NCI-H748 (cell line): ENCODE measurements at regions not wholly inside any gene's neighbourhood (a gene's known extent, or its start where the extent isn't known, plus 50 kb on each side); places are given as distances from the start of the nearest gene placed in this dataset.

Source experiments
- DNase-seq: peaks from one replicate; lab custom pipeline; 2025; ENCODE audit not compliant: unreplicated experiment; lab: John Stamatoyannopoulos, UW

GRCh38 chr12:46472144-46472705 is 99.7 kb upstream of the SLC38A2 start:
- no peak for DNase-seq

- no peak for DNase-seq
Measured at GRCh38 chr12:46471404-46471803, 98.8 kb upstream of the SLC38A2 start.

DNA sequence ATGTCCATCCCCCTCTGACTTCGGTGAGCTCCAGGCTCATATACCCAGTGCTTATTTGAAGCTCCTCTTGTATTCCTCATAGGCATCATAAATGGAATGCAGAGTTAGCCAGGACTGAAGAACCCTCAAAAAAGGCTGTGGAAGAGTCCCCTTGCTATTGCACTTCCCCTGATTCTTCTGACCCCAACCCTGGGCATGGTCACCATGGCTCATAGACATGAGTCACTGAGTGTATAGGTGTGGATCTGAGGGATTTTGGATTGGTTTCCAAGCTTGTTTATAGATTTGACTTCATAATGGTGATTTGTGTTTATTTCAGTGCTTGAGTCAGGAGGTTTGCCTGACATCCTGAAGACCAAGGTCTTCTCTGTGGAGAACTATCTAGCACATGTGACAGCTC is 98.4 kb upstream of the SLC38A2 start:
- DNase-seq, result no peak

- no peak for DNase-seq
Measured at GRCh38 chr12:46470036-46470627, 97.6 kb upstream of the SLC38A2 start.

DNA sequence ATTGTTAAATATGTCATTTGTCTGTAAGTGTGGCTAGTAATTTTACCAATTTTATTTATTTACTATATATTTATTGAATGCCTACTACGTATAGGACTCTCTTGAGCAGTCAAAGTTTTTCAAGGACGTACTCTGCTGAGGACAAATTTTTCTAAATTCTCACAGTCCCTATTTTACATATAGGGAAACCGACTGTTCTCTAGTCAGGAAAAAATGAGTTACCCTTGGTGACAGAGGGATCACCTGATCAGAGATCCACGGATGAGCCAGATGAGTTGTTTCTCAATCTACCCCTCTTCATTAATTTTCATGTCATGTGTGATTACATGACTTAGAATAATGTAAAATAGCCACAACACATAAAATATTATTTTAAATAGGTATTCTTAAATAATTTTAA is 96.2 kb upstream of the SLC38A2 start:
- DNase-seq, result no peak

DNA sequence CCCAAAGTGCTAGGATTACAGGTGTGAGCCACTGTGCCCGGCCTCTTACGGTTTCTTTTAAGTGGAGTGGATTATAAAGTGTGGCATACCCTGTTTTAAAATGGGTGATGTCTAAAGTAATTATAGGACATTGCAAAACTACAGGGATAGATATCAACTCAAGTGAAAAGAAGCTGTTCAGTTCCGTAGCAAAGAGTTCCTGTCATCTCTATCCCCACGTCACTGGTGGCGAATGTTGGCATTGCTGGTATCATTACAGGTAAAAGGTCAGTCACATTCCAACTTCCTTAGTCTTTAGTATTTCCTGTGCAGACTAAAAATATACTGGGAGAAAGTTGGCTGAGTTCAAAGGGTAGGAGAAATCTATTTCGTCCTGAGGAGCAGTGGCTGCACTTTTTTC is 95.6 kb upstream of the SLC38A2 start:
- DNase-seq, result no peak

DNA sequence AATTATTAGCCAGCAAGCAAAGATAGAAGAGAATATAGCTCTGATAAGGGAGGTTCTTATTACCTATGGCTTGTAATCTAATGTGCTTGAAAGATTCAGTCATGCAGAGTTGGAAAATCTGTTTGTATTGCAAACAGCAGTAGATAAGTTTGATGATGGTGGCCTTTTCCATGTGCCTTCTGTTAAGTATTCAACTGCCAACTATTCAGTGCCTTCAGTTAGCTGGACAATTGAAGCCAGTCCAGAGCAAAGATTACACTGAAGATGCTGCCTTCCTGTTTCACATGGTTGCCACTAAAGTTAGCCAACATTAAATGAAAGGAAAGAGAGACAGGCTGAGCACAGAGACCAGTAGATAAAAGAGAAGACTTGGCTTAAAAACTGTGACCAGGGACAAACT is 92.7 kb upstream of the SLC38A2 start:
- DNase-seq, result no peak

- DNase-seq, result no peak
Measured at GRCh38 chr12:46464863-46465262, 92.3 kb upstream of the SLC38A2 start.

DNA sequence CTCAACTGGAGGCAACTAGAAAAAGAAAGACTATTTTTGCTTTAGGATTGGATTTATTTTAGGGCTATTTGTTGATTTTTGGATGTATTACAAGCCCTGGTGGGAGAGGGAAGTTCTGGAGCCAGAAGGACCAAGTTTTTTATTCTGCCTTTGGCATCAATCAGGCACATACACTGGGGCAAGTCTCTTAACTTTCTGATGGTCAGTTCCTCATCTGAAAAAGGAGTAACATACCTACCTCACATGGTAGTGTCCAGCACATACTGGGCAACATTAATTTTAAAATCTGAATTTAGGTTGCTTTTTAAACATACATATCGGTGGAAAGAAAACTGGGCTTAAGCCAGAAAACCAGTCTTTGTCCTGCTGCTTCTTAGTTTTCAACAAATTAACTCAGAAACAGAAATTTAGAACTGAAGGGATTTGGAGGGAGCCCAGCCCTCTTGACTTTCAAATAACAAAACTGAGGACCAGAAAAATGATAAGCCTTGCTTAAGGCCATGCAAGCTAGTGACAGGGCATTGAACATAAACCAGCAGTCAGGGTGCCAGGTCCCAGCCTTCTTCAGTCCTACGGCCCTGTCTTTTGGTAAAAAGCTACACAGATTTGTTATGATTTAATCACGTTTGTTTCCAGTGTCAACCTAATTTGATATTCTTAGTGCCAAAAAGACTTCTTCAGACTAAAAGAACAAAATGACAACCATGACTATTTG is 90.2 kb upstream of the SLC38A2 start:
- no peak for DNase-seq

GRCh38 chr12:46461907-46462640 is 89.5 kb upstream of the SLC38A2 start:
- DNase-seq, result no peak

DNA sequence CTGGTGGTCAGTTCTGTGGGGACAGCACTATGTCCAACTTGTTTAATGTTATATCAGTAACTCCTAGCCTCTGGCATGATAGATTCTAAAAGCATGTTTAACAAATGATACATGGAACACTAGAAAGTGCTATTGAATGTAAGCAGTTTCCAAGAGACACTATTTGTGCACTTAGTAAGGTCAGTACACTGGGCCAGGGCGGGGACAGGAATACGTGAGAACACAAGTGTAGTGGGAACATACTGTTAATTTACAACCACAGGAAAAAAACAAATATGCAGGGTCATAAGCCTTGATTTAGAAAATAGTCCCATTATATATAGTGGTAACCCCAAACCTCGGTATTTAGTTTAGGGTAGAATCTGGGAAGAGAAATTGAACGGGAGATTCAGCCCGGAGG is 88.9 kb upstream of the SLC38A2 start:
- no peak for DNase-seq

- no peak for DNase-seq
Measured at GRCh38 chr12:46460682-46461210, 88.2 kb upstream of the SLC38A2 start.

- no peak for DNase-seq
Measured at GRCh38 chr12:46459861-46460545, 87.4 kb upstream of the SLC38A2 start.

DNA sequence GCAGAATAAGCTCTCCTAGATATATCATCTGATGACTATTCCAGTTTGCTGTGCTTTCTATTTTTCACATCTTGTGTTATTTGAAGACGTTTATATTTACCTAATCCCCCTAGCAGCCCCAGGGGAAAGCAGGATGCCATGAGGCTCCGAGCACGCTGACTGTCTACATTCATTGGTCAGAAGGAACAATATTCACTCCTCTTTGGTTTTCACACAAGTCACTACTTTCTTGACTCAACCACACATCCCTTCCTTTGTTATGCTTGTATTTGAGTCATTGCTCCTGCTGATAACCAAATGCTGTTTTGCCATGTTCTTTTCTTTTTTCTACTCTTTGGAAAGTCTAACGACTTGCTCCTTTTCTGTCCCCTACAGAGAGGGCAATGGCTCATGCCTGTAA is 86.5 kb upstream of the SLC38A2 start:
- no peak for DNase-seq

DNA sequence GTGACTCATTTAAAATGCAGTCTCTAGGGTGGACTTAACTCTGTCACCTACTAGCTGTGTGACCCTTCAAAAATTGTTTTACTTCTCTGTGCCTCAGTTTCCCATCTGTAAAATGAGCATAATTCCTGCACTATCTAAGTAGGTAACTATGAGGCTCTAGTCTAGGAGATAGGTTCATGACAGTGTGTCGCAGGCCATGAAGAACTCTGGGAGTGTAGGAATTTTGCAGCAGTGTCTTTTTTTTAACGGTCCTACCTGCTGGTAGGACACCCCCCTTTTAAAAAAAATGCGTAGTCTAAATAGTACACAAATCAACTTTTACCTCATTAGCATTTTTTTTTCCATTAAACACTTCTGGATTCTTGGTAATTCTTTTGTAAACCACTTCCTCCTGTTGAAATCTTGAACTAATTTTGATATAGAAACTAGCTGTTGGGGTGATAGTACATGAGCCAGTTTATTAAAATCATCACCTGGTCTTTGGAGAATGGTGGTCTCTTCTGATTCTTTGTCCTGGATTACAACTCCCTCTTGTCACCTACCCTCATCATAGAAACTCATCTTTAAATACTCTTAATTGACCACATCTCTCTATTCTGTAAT is 86.0 kb upstream of the SLC38A2 start:
- no peak for DNase-seq

- no peak for DNase-seq
Measured at GRCh38 chr12:46457958-46458357, 85.4 kb upstream of the SLC38A2 start.

DNA sequence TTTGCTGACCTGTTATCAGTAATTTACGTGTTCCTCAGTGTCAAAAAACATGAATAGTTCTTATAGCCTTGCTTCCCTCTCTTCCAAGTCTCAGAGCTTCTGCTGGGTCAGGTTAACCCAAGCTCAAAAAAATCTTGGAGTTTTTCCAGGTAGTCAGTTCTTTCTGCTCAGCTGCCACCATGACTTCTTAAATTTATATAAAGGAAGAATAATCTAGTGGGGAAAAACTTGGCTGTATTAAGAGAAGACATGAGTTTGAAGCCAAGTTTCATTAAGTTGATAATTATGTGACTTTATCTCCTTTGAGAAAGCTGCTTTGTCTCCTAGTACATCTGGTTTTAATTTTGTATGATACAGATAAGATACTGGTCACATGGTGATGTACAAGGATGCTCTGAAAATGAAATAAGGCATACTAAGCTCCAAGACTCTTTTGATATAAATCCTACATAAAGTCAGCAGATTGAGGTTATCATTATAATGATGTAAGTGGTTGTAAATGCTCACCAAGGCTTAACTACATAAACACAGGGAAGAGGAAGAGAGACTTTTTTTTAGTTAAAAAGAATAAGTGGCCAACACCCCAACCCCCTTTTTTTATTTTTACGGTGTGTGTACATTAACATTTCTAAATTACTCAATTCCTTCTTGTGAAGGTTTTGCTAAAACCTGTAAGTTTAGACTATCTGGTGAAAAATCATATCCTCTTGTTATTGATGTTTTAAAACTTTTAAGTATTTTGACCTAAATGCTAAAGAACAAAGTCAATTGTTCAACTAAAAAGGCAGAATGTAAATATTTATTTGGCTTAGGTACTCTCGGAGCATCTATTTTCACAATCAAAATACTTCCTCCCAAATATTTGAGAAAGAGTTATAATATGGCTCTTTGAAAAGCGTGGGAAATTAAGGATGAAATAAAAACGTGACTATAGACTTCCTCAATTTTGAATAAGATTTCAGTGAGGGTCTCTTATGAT is 84.1 kb upstream of the SLC38A2 start:
- DNase-seq, result no peak

- DNase-seq, result no peak
Measured at GRCh38 chr12:46455648-46456352, 83.2 kb upstream of the SLC38A2 start.

DNA sequence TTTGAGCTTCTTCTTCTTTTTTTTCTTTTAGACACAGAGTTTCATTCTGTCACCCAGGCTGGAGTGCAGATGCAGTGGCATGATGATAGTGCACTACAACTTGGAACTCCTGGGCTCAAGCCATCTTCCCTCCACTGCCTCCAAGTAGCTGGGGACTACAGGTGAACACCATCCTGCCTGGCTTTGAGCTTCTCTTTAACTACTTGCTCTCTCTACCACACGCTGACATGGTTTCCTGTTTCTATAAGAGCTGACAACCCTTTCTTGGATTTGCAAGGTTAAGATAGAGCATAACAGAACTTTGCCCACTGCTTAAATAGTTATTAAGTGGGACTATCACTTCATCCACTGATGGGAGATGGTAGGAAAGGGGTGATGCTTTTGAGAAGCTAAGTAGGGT is 82.4 kb upstream of the SLC38A2 start:
- no peak for DNase-seq
